Astrocyte (in vitro differentiated cells and primary cell): ENCODE measurements at regions not wholly inside any gene's neighbourhood (a gene's known extent, or its start where the extent isn't known, plus 50 kb on each side); places are given as distances from the start of the nearest gene placed in this dataset.

Experiments
- DNase-seq: peaks from one replicate; pipeline ENCODE4 v3.0.0-alpha.2; 2010; ENCODE audit warnings: low read depth
- FAIRE-seq: peaks from 2 replicates; lab custom pipeline; 2011; peaks lifted over from hg19 to GRCh38; lab: Jason Lieb, UNC
- H2AFZ ChIP-seq: 2 replicates; pipeline ENCODE4 v1.6.0; 2012; ENCODE audit warnings: low read depth, low read length, inconsistent platforms
- H3K27ac ChIP-seq: 2 replicates; pipeline ENCODE4 v1.5.1; 2011; ENCODE audit warnings: low read depth, low read length, inconsistent platforms
- H3K27me3 ChIP-seq: 2 replicates; pipeline ENCODE4 v1.6.0; 2011; ENCODE audit warnings: low read length, inconsistent platforms; ENCODE audit not compliant: insufficient read depth
- H3K36me3 ChIP-seq: 2 replicates; pipeline ENCODE4 v1.5.1; 2011; ENCODE audit warnings: low read length, inconsistent platforms; ENCODE audit not compliant: insufficient read depth
- H3K4me1 ChIP-seq: 2 replicates; pipeline ENCODE4 v1.5.1; 2011; ENCODE audit warnings: low read length, inconsistent platforms; ENCODE audit not compliant: insufficient read depth
- H3K4me2 ChIP-seq: 2 replicates; pipeline ENCODE4 v1.6.0; 2012; ENCODE audit warnings: low read length, inconsistent platforms
- H3K4me3 ChIP-seq: 2 replicates; pipeline ENCODE4 v1.5.1; 2011; ENCODE audit warnings: low read depth, mild to moderate bottlenecking, low read length, inconsistent platforms; ENCODE audit not compliant: insufficient read depth
- H3K79me2 ChIP-seq: 2 replicates; pipeline ENCODE4 v1.6.0; 2012; ENCODE audit warnings: mild to moderate bottlenecking, low read length, inconsistent platforms; ENCODE audit not compliant: insufficient read depth
- H3K9ac ChIP-seq: 2 replicates; pipeline ENCODE4 v1.6.0; 2012; ENCODE audit warnings: mild to moderate bottlenecking, low read length, inconsistent platforms
- H3K9me3 ChIP-seq: 2 replicates; pipeline ENCODE4 v1.5.1; 2012; ENCODE audit warnings: low read depth, mild to moderate bottlenecking, low read length, inconsistent platforms; ENCODE audit not compliant: insufficient read depth
- H4K20me1 ChIP-seq: 2 replicates; pipeline ENCODE4 v1.6.0; 2012; ENCODE audit warnings: low read length, inconsistent platforms; ENCODE audit not compliant: insufficient read depth
- H3K27ac Mint-ChIP-seq: one replicate; pipeline ENCODE4 v1.8.0; 2021; ENCODE audit warnings: mild to moderate bottlenecking, mixed read lengths; ENCODE audit not compliant: unreplicated experiment
- H3K27me3 Mint-ChIP-seq: one replicate; pipeline ENCODE4 v1.8.0; 2021; ENCODE audit warnings: low read depth, mixed read lengths; ENCODE audit not compliant: unreplicated experiment
- H3K36me3 Mint-ChIP-seq: one replicate; pipeline ENCODE4 v1.8.0; 2021; ENCODE audit warnings: low read depth, mixed read lengths; ENCODE audit not compliant: unreplicated experiment
- H3K4me1 Mint-ChIP-seq: one replicate; pipeline ENCODE4 v1.8.0; 2021; ENCODE audit warnings: low read depth, mixed read lengths; ENCODE audit not compliant: unreplicated experiment
- H3K4me3 Mint-ChIP-seq: one replicate; pipeline ENCODE4 v1.8.0; 2021; ENCODE audit warnings: mild to moderate bottlenecking, moderate library complexity, mixed read lengths; ENCODE audit not compliant: unreplicated experiment
- H3K9me3 Mint-ChIP-seq: one replicate; pipeline ENCODE4 v1.8.0; 2021; ENCODE audit warnings: mild to moderate bottlenecking, mixed read lengths; ENCODE audit not compliant: unreplicated experiment
- EZH2 ChIP-seq: IDR thresholded peaks from 2 replicates; pipeline ENCODE4 v1.6.1; 2012; ENCODE audit warnings: mild to moderate bottlenecking, low read length, inconsistent platforms; ENCODE audit not compliant: insufficient read depth
- TF ChIP-seq, protein P1 (sequence below): IDR thresholded peaks from 2 replicates; pipeline ENCODE4 v1.5.1; 2011; ENCODE audit warnings: low read depth, mild to moderate bottlenecking, inconsistent platforms, low read length, moderate library complexity; ENCODE audit not compliant: insufficient read depth

GRCh38 chr3:139286825-139287224 lies 57.0 kb upstream of the MRPS22 start:
- no peaks in the 10 kb centered on the region for H3K27me3 ChIP-seq

DNA sequence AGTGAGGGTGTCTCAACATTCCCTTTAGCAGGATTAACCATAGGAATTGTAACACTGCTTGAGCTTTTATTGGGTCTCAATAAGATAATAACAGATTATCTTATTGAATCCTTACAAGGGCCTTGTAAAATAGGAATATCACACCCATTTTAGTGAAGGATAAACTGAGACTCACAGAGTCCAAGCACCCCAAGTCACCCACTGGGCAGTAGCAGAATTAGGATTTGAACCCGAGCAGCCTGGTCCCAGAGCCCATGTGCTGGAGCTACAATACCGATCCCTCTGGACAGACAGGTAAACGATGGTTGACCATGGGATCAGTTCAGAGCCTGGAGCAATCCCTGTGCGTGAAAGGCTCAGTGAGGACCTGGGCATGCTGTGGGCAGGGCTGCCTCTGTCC lies 56.3 kb upstream of the MRPS22 start:
- no peaks in the 10 kb centered on the region for H3K9me3 Mint-ChIP-seq
- no peaks in the 10 kb centered on the region for H4K20me1 ChIP-seq
- no peaks in the 10 kb centered on the region for H3K36me3 ChIP-seq
- H3K27me3 Mint-ChIP-seq: peaks cover 37% of the 10 kb centered on the region
- H3K4me3 ChIP-seq: no peak overlapping the region
- no peak overlapping the region for H3K9ac ChIP-seq
- DNase-seq (no peak), FAIRE-seq (no peak)
- H3K27ac Mint-ChIP-seq: no peak overlapping the region
- no peak overlapping the region for H3K27ac ChIP-seq
- H3K36me3 Mint-ChIP-seq: no peaks in the 10 kb centered on the region
- H2AFZ ChIP-seq: no peak overlapping the region
- H3K27me3 ChIP-seq: no peaks in the 10 kb centered on the region
- peaks cover 8% of the 10 kb centered on the region for H3K4me1 Mint-ChIP-seq
- H3K4me3 Mint-ChIP-seq: no peak overlapping the region
- no peaks in the 10 kb centered on the region for H3K4me1 ChIP-seq
- no peaks in the 10 kb centered on the region for H3K79me2 ChIP-seq
- TF ChIP-seq EZH2: no peak
- TF ChIP-seq, protein P1, sequence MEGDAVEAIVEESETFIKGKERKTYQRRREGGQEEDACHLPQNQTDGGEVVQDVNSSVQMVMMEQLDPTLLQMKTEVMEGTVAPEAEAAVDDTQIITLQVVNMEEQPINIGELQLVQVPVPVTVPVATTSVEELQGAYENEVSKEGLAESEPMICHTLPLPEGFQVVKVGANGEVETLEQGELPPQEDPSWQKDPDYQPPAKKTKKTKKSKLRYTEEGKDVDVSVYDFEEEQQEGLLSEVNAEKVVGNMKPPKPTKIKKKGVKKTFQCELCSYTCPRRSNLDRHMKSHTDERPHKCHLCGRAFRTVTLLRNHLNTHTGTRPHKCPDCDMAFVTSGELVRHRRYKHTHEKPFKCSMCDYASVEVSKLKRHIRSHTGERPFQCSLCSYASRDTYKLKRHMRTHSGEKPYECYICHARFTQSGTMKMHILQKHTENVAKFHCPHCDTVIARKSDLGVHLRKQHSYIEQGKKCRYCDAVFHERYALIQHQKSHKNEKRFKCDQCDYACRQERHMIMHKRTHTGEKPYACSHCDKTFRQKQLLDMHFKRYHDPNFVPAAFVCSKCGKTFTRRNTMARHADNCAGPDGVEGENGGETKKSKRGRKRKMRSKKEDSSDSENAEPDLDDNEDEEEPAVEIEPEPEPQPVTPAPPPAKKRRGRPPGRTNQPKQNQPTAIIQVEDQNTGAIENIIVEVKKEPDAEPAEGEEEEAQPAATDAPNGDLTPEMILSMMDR: no peak
- H3K9me3 ChIP-seq: no peaks in the 10 kb centered on the region
- no peak overlapping the region for H3K4me2 ChIP-seq

More at GRCh38 chr3:139286825-139287224, 57.0 kb upstream of the MRPS22 start:
- H3K27ac Mint-ChIP-seq: no peak overlapping the region
- no peak overlapping the region for H3K9ac ChIP-seq
- H3K27ac ChIP-seq: no peak overlapping the region
- H3K27me3 Mint-ChIP-seq: peaks cover 42% of the 10 kb centered on the region
- H3K9me3 ChIP-seq: no peaks in the 10 kb centered on the region
- no peaks in the 10 kb centered on the region for H3K79me2 ChIP-seq
- FAIRE-seq (no peak), DNase-seq (no peak)
- H3K9me3 Mint-ChIP-seq: peaks cover 2% of the 10 kb centered on the region
- H2AFZ ChIP-seq: no peak overlapping the region
- H3K4me3 ChIP-seq: no peak overlapping the region
- TF ChIP-seq, protein P1: no peak
- TF ChIP-seq EZH2: no peak
- no peaks in the 10 kb centered on the region for H3K36me3 ChIP-seq
- no peaks in the 10 kb centered on the region for H4K20me1 ChIP-seq
- no peak overlapping the region for H3K4me2 ChIP-seq
- peaks cover 3% of the 10 kb centered on the region for H3K36me3 Mint-ChIP-seq
- no peaks in the 10 kb centered on the region for H3K4me1 ChIP-seq
- H3K4me3 Mint-ChIP-seq: no peak overlapping the region
- H3K4me1 Mint-ChIP-seq: peaks cover 8% of the 10 kb centered on the region

- Histone ChIP-seq H3K4me2 (no peak overlapping the region), H4K20me1 (no peaks in the 10 kb centered on the region), H3K9ac (no peak overlapping the region), H3K4me1 (no peaks in the 10 kb centered on the region), H3K27ac (no peak overlapping the region), H3K79me2 (no peaks in the 10 kb centered on the region), H2AFZ (no peak overlapping the region), H3K9me3 (no peaks in the 10 kb centered on the region), H3K4me3 (no peak overlapping the region), H3K36me3 (no peaks in the 10 kb centered on the region), H3K27me3 (no peaks in the 10 kb centered on the region)
- H3K4me1 Mint-ChIP-seq: peaks cover 14% of the 10 kb centered on the region
- H3K9me3 Mint-ChIP-seq: no peaks in the 10 kb centered on the region
- H3K36me3 Mint-ChIP-seq: no peaks in the 10 kb centered on the region
- DNase-seq: no peak
- FAIRE-seq: no peak
- H3K27ac Mint-ChIP-seq: no peak overlapping the region
- peaks cover 32% of the 10 kb centered on the region for H3K27me3 Mint-ChIP-seq
- TF ChIP-seq, protein P1: no peak
- no peak for TF ChIP-seq EZH2
- no peak overlapping the region for H3K4me3 Mint-ChIP-seq
Observed at GRCh38 chr3:139288266-139288821, 55.5 kb upstream of the MRPS22 start.
